NCI-H1930 (cell line): ENCODE measurements at regions not wholly inside any gene's neighbourhood (a gene's known extent, or its start where the extent isn't known, plus 50 kb on each side); places are given as distances from the start of the nearest gene placed in this dataset.
"Not testable (repeated sequence)": the region's sequence is repeated elsewhere in the genome, so short reads cannot be mapped to it uniquely, and the experiment has no call there.

Experiments
- DNase-seq, 2 experiments: peaks; one replicate each; lab custom pipeline; 2025; lab: John Stamatoyannopoulos, UW

GRCh38 chr21:32823296-32823695 is 51.7 kb upstream of the PAXBP1 start:
- not testable (repeated sequence) for DNase-seq

- no peak for DNase-seq
Measured at GRCh38 chr21:32824950-32825349, 53.4 kb upstream of the PAXBP1 start.

DNA sequence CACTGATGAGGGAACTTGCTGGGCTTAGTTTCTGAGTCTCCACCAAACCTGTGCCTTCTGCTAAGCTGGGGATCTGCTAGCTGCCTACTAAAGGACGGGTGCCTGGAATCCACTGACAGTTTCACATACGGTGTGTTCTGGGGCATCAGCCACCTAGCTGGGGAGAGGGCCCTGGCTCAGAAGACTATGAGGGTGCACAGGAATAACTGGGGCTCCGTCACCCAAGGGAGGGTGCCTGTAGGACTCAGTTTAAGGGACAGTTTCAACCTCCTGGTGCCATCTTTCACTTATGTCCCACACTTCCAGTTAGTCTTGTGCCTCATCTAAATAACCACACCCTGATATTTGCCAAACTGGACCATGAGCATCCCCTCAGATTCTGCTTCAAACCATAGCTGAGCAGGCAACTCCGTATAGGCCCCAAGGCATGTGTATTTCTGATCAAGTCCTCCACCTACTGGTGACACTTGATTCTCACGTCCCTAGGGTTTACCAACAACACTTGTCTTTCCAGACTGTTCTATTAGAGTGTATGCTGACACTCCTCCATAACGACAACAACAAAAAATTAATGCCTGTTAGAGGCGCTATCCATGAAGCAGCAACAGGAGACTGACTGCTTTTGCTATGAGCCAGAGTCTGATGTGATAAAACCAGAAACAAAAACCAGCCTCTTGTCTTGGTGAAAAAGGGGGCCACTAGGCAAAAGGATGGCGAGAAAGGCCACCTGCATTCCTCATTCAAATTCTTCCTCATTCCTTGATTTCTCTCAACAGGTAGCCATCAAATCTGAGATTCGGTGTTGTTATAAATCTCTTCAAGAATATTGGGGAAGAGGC is 55.0 kb upstream of the PAXBP1 start:
- peak; percentile 28 to 41 for DNase-seq

- no peak for DNase-seq
Measured at GRCh38 chr21:32828908-32829307, 57.4 kb upstream of the PAXBP1 start.

DNA sequence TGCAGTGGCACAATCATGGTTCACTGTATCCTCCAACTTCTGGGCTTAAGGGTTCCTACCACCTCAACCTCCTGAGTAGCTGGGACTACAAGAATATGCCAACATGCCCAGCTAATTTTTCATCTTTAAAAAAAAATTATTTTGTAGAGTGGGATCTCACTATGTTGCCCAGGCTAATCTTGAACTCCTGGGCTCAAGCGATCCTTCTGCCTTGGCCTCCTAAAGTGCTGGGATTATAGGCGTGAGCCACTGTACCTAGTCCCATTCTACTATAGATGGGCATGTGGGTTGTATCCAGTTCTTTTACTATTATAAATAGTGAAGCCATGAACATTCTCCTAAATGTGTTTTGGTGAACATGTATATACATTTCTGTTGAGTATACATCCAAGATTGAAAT is 57.9 kb upstream of the PAXBP1 start:
- no peak for DNase-seq

DNA sequence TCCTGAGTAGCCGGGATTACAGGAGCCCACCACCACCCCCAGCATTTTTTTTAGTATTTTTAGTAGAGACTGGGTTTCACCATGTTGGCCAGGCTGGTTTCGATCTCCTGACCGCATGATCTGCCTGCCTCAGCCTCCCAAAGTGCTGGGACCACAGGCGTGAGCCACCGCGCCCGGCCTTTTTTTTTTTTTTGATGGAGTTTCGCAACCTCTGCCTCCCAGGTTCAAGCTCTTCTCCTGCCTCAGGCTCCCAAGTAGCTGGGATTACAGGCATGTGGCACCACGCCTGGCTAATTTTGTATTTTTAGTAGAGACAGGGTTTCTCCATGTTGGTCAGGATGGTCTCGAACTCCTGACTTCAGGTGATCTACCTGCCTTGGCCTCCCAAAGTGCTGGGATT is 60.2 kb upstream of the PAXBP1 start:
- DNase-seq: not testable (repeated sequence)

GRCh38 chr21:32834211-32834915 is 62.8 kb upstream of the PAXBP1 start:
- no peak for DNase-seq

DNA sequence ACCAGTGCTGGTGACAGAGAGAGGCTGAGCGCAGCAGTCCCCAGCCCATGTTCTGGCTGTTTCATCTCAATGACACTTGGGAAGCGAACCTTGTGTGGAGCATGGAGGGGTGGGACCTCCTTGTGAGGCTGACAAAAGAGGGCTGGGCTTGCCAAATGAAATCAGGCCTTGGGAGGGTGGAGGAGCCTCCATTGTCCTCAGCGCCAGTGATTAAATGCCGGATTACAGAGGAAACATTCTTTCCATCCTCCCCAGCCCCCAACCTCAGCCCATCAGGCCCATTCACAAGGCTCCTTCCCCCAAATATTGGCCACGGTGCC is 63.3 kb upstream of the PAXBP1 start:
- no peak for DNase-seq

- no peak for DNase-seq
Measured at GRCh38 chr21:32842146-32842545, 70.6 kb upstream of the PAXBP1 start.

DNA sequence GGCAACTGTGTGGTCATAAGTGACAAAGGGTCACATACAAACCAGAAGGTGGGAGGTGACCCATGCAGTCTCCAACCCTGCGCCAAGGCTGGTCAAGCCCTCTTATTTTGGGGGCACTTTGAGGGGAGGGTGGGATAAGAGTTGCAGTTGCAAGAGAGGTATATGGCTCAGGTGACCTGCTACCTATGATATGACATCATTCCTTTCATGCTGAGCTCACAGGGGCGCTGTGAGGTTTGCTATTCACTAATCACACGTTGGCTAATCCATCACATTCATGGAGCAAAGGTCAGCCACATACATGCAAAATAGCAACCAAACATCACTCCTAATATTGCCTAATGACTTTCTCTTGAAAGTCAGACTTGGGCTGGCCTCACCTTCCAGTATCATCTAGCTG is 72.0 kb upstream of the PAXBP1 start:
- DNase-seq: no peak

- no peak for DNase-seq
Measured at GRCh38 chr21:32844076-32844475, 72.5 kb upstream of the PAXBP1 start.

DNA sequence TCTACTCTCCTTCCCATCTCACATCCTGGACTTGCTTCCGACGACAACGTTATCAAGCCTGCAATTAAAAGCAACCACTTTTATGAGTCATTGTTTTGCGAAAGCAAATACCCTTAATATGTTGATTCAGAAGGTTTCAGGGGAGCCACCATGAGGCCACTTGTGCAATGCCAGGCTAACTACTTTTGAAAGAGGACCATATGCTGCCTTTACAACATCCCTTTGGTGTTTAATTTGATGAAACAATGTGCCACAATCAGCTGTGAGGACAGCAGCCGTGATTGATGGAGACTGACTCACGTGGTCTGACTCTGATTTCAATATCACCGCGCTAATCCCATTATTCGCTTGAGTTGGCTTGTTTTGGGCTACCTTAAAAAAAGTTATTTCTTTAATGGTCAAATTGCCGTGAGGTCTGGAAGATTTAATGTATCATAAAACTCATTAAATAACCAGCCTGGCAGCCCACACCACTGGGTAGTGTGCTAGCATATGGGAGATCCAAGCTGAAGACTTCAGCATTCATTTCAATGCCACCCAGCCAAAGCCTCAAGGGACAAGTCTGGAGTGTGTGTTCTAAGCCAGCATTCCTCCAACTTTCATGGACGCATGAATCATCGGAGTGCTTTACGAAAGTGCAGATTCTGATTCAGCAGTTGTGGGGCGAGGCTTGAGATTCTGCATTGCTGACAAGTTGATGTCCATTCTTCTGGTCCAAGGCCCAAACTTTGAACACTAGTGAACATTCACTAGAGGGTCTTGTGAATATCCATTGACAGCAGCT is 73.3 kb upstream of the PAXBP1 start:
- no peak for DNase-seq

DNA sequence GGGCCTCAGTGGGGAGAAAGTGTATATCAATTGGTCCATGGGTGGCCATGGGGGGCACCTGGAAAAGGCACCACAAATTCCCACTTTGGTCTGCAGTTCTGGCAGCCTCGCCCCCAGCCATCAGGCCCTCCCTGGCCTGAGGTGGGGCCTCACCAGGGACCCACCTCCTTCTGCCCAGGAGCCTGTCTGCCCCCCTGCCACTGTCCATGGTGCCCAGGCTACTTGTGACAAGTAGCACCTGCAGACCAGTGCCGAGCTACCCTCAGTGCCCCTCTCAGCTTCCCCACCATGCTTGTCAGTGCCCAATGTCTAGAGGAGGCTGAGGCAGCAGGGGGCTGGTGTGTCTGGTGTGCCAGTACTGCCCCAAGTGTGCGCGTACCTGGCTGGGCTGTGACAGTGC is 87.1 kb upstream of the PAXBP1 start:
- DNase-seq: no peak

DNA sequence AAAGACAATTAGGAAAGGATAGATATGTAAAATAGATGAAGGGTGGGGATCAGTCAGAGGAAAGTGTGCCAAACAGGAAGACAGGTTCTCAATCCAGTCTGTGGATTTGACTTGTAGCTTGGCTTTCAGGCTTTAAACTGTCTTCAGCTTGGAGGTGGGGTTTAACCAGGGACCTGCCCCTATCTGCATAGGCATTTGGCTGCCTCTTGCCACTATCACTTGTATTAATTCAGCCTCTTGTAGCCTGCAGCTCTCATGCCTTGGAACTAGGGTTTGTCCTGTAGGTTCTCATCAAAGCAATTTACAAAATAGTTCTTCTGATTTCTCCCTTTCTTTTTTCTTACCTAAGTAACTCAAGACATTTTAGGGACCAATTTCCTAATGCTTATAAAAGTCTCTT is 88.8 kb upstream of the PAXBP1 start:
- no peak for DNase-seq

- no peak for DNase-seq
Measured at GRCh38 chr21:32861866-32862265, 90.3 kb upstream of the PAXBP1 start.

DNA sequence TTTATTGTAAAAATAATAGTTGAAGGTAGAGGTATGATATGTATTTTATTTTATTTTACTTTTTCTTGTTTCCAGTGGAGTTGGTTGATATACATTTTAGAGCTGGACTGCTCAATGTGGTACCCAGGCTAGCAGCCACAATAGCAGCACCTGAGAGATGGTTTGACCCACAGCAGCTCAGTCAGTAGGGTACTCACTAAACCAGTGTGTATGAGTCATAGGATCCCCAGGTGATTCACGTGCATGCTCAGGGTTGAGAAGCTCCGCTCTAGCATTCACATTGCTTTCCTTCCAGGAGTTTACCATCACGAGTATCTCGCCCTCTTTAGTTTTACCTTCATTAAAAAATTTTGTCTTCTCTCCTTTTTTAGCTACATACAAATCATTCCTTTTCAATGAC is 96.0 kb upstream of the PAXBP1 start:
- DNase-seq: no peak

DNA sequence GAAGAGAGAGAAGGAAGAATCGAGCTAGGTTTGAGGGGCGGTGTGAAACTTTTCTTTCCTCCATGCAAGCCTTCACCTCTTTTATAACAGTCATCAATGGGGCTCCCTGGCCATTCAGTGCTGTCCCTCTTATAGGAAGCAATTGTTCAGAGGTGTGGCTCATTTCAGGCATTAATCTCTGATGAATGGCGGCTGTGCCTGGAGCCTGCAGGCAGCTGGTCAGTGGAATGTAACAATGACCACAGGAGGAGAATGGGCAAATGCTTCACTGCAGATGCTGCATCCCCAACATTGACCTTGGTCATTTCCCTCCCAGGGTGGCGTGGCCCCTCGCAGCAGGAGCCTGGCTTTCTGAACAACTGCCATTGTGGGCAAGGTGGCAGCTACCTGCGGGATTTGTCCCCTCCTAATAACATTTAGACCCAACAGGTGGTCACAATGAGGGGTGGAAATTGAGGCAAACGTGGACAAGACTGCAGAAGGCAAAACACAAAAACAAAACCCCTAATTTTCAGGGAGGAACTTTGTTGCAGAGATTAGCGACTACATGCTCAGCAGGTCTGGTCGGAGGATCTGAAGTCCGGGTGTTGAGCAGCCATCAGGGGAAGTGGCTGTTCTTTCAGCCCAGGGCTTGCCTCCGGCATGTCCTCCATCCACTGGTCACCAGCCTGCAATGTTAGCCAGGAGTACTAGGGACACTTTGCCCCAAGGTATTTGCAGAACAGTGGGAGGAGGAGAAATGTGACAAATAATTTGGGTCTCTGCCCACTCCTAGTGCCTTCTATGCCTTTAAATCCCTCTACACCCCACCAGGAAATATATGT is 97.3 kb upstream of the PAXBP1 start:
- DNase-seq: no peak

GRCh38 chr21:32869459-32869858 is 97.9 kb upstream of the PAXBP1 start:
- DNase-seq: no peak

GRCh38 chr21:32876426-32876825 is 104.9 kb upstream of the PAXBP1 start:
- DNase-seq: no peak

DNA sequence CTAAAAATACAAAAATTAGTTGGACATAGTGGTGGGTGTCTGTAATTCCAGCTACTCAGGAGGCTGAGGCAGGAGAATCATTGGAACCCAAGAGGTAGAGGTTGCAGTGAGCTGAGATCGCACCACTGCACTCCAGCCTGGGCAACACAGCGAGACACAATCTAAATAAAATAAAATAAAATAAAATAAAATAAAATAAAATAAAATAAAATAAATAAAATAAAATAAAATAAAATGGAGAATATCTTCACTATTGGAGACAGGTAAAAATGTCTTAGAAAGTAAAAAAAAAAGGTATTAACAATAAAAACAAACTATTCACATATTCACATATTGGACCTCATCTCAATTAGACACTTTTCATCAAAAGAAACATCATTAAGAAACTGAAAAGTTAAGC is 106.3 kb upstream of the PAXBP1 start:
- DNase-seq: not testable (repeated sequence)

DNA sequence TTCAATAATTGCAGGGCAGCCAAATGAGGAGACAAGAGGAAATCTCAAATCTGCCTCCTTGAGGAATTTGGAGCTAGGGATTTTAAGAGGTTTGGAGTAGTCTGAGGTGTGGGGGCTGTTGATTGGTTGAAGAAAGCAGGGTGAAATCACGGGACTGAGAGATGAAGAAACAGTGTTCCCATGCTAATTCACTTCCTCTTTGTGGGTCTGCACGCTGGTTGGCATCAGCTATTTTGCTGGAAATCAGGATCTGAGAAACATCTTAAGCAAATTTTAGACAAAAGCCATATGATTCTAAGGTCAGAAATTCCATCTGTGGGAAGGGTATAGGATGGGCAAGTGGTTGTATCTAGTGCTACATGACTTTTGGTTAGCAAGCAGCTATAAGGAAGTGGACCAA is 107.1 kb upstream of the PAXBP1 start:
- no peak for DNase-seq

DNA sequence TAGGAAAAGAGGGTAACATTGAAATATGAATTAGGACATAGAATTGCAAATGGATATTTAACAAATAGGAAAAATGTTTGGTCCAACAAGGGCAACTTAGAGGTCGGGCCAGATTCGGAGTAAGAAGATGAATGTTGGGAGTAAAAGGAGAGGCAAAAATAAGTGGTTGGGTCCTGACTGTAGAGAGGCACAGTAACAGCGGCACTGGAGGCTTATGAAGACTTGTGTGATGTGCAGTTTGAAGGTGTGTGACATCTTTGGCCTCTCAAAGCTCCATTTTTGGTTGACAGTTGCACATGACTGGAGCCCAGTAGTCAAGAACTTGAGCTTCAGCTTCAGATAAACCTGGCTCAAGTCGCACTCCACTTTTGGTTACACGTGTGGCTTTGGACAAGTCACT is 109.9 kb upstream of the PAXBP1 start:
- DNase-seq: no peak
